Spleen (tissue), 11 donors: ENCODE measurements at regions not wholly inside any gene's neighbourhood (a gene's known extent, or its start where the extent isn't known, plus 50 kb on each side); places are given as distances from the start of the nearest gene placed in this dataset.
"Not testable (repeated sequence)": the region's sequence is repeated elsewhere in the genome, so short reads cannot be mapped to it uniquely, and the experiment has no call there.

Source experiments
- DNase-seq: peaks from one replicate; pipeline ENCODE4 v3.0.0-alpha.2; 2020
- H3K27ac ChIP-seq, 8 donors: fragments of 200-600 bp; sonication (generic) in 7 of 8; 1 replicate in 4 of 8; 2 replicates in 4 of 8; pipeline versions ENCODE4 v1.5.0 to v1.8.0; 2016 to 2021; ENCODE audit warnings: inconsistent platforms in 4 of 8, mild to moderate bottlenecking in 4 of 8, moderate library complexity in 1 of 8
- H3K27me3 ChIP-seq, 7 donors: fragments of 200-600 bp; sonication (generic) in 6 of 7; replicated peaks in 1 of 7; 1 replicate in 4 of 7; 2 replicates in 3 of 7; pipeline versions ENCODE4 v1.5.0 to v1.8.0; 2016 to 2021; ENCODE audit warnings: inconsistent platforms in 3 of 7, mild to moderate bottlenecking in 1 of 7
- H3K36me3 ChIP-seq, 6 donors: fragments of 200-600 bp; sonication (generic) in 5 of 6; 1 replicate in 4 of 6; 2 replicates in 2 of 6; pipeline versions ENCODE4 v1.5.0 to v1.8.0; 2016 to 2021; ENCODE audit warnings: inconsistent platforms in 2 of 6
- H3K4me1 ChIP-seq, 6 donors: fragments of 200-600 bp; sonication (generic) in 5 of 6; 1 replicate in 3 of 6; 2 replicates in 3 of 6; pipeline versions ENCODE4 v1.5.0 to v1.8.0; 2016 to 2021; ENCODE audit warnings: inconsistent platforms in 3 of 6
- H3K4me3 ChIP-seq, 8 donors: fragments of 200-600 bp; sonication (generic) in 7 of 8; 1 replicate in 4 of 8; 2 replicates in 4 of 8; pipeline versions ENCODE4 v1.5.0 to v1.8.0; 2016 to 2021; ENCODE audit warnings: inconsistent platforms in 4 of 8, mild to moderate bottlenecking in 4 of 8, moderate library complexity in 2 of 8
- H3K9me3 ChIP-seq, 8 donors: fragments of 200-600 bp; sonication (generic) in 7 of 8; 1 replicate in 4 of 8; 2 replicates in 4 of 8; pipeline versions ENCODE4 v1.5.0 to v1.8.0; 2016 to 2021; ENCODE audit warnings: inconsistent platforms in 4 of 8
- POLR2A ChIP-seq, 3 donors: fragments of 450-650 bp; IDR thresholded peaks; one replicate each; pipeline ENCODE4 v1.5.1; 2017; ENCODE audit warnings: antibody characterized with exemption in 3 of 3, mild to moderate bottlenecking in 1 of 3
- POLR2AphosphoS5 ChIP-seq, 3 donors: sonication (generic); formaldehyde crosslinking; IDR thresholded peaks; one replicate each; pipeline ENCODE4 v1.5.1; 2017; ENCODE audit warnings: antibody characterized with exemption in 3 of 3
- WGBS, 5 donors: extraction: QIAGEN DNeasy Blood & Tissue Kit in 3 of 5; methylation state at CpG; one replicate each; pipeline versions ENCODE4 v1.1.5 to v1.1.7; 2013 to 2018; 5-methylcytosine and 5-hydroxymethylcytosine counted together
- intact Hi-C: fragments of 100-400 bp; cut with DNase I; formaldehyde crosslinking; loops from one replicate; pipeline ENCODE4 v1.15.0; 2023; ENCODE audit warnings: low total_unique reads
- TF ChIP-seq, protein P1 (sequence below), 11 experiments: fragments of 200-600 bp in 7 of 11; fragments of 450-650 bp in 4 of 11; sonication (generic) in 4 of 11; IDR thresholded peaks in 8 of 11; conservative IDR thresholded peaks in 3 of 11; 1 replicate in 7 of 11; 2 replicates in 4 of 11; pipeline versions ENCODE4 v1.4.0 to v1.8.0; 2016 to 2021; ENCODE audit warnings: antibody characterized with exemption in 11 of 11, inconsistent platforms in 4 of 11, mild to moderate bottlenecking in 1 of 11
- donor health status: healthy with polysubstance abuse.
- donor health status: DM: no; HTN: no; CAD: no; lungs with moderate emphysema.
- donor health status: DM: no; HTN: no; CAD: no.
- donor health status: Bipolar disorder and iron deficiency.
- donor health status: healthy.
- donor health status: DM: no; HTN: no; CAD: no.
- donor health status: DM: yes; HTN: yes; CAD: no.

DNA sequence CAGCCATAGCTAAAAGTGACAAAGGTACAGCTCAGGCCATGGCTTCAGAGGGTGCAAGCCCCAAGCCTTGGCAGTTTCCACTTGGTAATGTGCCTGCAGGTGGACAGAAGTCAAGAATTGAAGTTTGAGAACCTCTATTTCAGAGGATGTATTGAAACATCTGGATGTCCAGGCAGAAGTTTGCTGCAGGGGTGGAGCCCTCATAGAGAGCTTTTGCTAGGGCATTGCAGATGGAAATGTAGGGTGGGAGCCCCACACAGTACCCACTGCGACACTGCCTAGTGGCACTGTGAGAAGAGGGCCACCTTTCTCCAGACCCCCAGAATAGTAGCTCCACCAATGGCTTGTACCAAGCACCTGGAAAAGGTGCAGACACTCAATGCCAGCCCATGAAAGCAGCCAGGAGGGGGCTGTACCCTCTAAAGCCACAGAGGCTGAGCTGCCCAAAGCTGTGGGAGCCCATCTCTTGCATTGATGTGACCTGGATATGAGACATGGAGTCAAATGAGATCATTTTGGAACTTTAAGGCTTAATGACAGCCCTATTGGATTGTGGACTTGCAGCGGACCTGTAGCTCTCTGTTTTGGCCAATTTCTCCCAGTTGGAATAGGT, 1299.4 kb upstream of the MAP3K7 start:
- H3K27ac ChIP-seq, result no peak overlapping the region
- no peak for TF ChIP-seq POLR2AphosphoS5 (IDR thresholded peaks at IDR 0.05)
- TF ChIP-seq, protein P1, sequence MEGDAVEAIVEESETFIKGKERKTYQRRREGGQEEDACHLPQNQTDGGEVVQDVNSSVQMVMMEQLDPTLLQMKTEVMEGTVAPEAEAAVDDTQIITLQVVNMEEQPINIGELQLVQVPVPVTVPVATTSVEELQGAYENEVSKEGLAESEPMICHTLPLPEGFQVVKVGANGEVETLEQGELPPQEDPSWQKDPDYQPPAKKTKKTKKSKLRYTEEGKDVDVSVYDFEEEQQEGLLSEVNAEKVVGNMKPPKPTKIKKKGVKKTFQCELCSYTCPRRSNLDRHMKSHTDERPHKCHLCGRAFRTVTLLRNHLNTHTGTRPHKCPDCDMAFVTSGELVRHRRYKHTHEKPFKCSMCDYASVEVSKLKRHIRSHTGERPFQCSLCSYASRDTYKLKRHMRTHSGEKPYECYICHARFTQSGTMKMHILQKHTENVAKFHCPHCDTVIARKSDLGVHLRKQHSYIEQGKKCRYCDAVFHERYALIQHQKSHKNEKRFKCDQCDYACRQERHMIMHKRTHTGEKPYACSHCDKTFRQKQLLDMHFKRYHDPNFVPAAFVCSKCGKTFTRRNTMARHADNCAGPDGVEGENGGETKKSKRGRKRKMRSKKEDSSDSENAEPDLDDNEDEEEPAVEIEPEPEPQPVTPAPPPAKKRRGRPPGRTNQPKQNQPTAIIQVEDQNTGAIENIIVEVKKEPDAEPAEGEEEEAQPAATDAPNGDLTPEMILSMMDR (IDR thresholded peaks at IDR 0.05 in 8 of 11, conservative IDR thresholded peaks at IDR 0.05 in 3 of 11), result no peak
- no peak for TF ChIP-seq POLR2A (IDR thresholded peaks at IDR 0.05)
- intact Hi-C loops, result no loop called here
- no peak overlapping the region for H3K4me3 ChIP-seq
- DNase-seq, result no peak
- no peaks in the 10 kb centered on the region for H3K27me3 ChIP-seq
- H3K36me3 ChIP-seq, result no peaks in the 10 kb centered on the region
- WGBS, 5 donors, result 71 to 96% (median 81%) methylated on average over 2 of the region's 2 CpGs
- H3K4me1 ChIP-seq, result no peaks in the 10 kb centered on the region
- H3K9me3 ChIP-seq, result peaks cover 0 to 61% (median 39%) of the 10 kb centered on the region in 8 donors

DNA sequence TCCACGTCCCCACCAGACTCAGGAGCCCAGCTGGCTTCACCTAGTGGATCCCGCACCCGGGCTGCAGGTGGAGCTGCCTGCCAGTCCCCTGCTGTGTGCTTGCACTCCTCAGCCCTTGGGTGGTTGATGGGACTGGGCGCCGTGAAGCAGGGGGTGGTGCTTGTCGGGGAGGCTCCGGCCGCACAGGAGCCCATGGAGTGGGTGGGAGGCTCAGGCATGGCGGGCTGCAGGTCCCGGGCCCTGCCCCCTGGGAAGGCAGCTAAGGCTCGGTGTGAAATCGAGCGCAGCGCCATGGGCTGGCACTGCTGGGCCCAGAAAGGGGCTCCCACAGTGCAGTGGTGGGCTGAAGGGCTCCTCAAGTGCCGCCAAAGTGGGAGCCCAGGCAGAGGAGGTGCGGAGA, 1294.9 kb upstream of the MAP3K7 start:
- H3K4me3 ChIP-seq, H3K4me1 ChIP-seq, H3K27me3 ChIP-seq, H3K36me3 ChIP-seq, intact Hi-C loops, H3K27ac ChIP-seq, DNase-seq: not testable (repeated sequence)
- 84 to 95% (median 90%) methylated on average over 9 to 16 of the region's 16 CpGs for WGBS, 5 donors
- H3K9me3 ChIP-seq, result peaks cover 0 to 33% (median 23%) of the 10 kb centered on the region in 8 donors

DNA sequence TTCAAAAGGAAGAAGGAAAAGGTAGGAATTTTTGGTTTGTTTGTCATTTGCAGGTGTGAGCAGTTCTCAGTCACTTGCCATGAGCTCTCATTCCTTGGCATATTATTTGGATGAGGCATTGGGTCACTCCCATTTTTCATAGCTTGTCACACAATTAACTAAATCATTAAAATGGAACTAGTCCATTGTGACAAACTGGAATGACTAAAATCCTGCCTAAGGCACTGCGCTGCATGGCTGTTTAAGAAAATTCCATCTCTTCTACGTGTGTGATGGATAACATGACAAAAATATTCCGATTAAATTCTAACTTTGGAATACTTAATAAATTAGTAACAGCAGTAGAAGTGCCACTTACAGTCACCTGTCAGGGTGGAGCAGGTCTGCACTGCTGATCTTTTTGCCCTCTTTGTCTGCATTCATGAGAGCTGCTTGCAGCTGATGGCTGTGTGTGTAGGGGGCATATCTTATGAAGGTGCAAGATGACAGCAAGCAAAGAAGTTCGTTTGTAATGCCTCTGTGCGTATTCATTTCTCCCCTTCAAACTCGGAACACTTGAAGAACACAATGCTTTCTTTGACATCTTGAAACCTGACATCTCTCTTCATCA, 1292.6 kb upstream of the MAP3K7 start:
- DNase-seq, result no peak
- intact Hi-C loops, result no loop called here
- Histone ChIP-seq H3K4me1 (no peaks in the 10 kb centered on the region), H3K4me3 (no peak overlapping the region), H3K36me3 (no peaks in the 10 kb centered on the region), H3K27me3 (no peaks in the 10 kb centered on the region), H3K27ac (no peak overlapping the region), H3K9me3 (peaks cover 0 to 10% (median under 1%) of the 10 kb centered on the region in 8 donors)
- no peak for TF ChIP-seq POLR2AphosphoS5 (IDR thresholded peaks at IDR 0.05)
- TF ChIP-seq POLR2A (IDR thresholded peaks at IDR 0.05), result no peak
- TF ChIP-seq, protein P1 (IDR thresholded peaks at IDR 0.05 in 8 of 11, conservative IDR thresholded peaks at IDR 0.05 in 3 of 11), result no peak
- 79 to 89% (median 83%) methylated on average over 6 of the region's 6 CpGs for WGBS, 5 donors

DNA sequence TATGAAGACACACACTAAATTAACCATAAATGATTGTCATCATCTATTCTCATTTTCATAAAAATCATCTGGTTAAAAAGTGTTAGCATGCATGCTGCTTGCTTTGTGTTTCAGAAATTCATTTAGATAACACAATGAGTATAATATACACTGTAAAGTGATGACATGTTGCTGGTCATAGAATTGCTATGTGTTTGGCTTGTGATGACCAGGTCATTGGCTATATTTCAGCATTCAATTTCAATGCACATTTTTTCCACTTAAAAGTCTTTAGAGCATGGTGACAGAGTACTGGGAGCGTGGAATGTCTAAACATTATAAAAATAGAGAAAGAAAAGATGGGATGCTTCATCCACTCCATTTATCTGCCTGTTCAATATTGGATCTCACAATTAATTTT, 1291.1 kb upstream of the MAP3K7 start:
- intact Hi-C loops, result no loop called here

DNA sequence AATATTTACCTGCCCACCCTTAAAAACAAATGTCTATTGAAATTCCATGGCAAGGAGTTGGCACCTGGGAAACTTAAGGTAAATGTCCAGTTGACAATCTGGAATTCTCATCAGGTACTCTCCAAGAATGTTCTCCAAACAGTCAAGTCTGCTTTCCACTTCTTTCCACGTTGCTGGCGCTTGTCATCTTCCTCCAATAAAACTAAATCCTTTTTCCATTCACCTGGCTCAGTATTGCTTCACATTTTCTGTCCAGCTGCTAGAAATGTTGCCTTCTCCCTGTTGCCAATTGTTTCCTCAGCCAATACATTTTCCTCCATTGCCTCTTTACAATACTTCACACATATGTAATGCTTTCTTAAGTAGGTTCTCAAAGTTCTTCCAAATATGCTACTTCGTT, 1288.1 kb upstream of the MAP3K7 start:
- H3K27me3 ChIP-seq, result no peaks in the 10 kb centered on the region
- H3K4me3 ChIP-seq, result no peak overlapping the region
- no peaks in the 10 kb centered on the region for H3K36me3 ChIP-seq
- H3K9me3 ChIP-seq, result no peaks in the 10 kb centered on the region
- DNase-seq, result no peak
- no peaks in the 10 kb centered on the region for H3K4me1 ChIP-seq
- intact Hi-C loops, result no loop called here
- no peak overlapping the region for H3K27ac ChIP-seq
- TF ChIP-seq POLR2AphosphoS5 (IDR thresholded peaks at IDR 0.05) (no peak), POLR2A (IDR thresholded peaks at IDR 0.05) (no peak)
- TF ChIP-seq, protein P1 (IDR thresholded peaks at IDR 0.05 in 8 of 11, conservative IDR thresholded peaks at IDR 0.05 in 3 of 11), result no peak
- 81 to 92% (median 88%) methylated on average over 3 of the region's 3 CpGs for WGBS, 5 donors

More for the DNA sequence above, 1291.1 kb upstream of the MAP3K7 start:
- H3K27ac ChIP-seq, result no peak overlapping the region
- TF ChIP-seq POLR2AphosphoS5 (IDR thresholded peaks at IDR 0.05), result no peak
- H3K36me3 ChIP-seq, result no peaks in the 10 kb centered on the region
- 62 to 84% (median 64%) methylated on average over 1 of the region's 1 CpG for WGBS, 5 donors
- DNase-seq, result no peak
- no peak overlapping the region for H3K4me3 ChIP-seq
- H3K4me1 ChIP-seq, result no peaks in the 10 kb centered on the region
- H3K27me3 ChIP-seq, result no peaks in the 10 kb centered on the region
- peaks cover 0 to 7% (median 0%) of the 10 kb centered on the region in 8 donors for H3K9me3 ChIP-seq
